Thyroid gland (tissue), 4 donors: ENCODE measurements at regions not wholly inside any gene's neighbourhood (a gene's known extent, or its start where the extent isn't known, plus 50 kb on each side); places are given as distances from the start of the nearest gene placed in this dataset.

Experiments used
- POLR2A ChIP-seq, 2 donors: fragments of 450-650 bp; IDR thresholded peaks; one replicate each; pipeline ENCODE4 v1.6.1; 2017; ENCODE audit warnings: antibody characterized with exemption in 2 of 2, mild to moderate bottlenecking in 2 of 2, moderate library complexity in 1 of 2
- TF ChIP-seq, protein P1 (sequence below), 6 experiments: fragments of 200-600 bp in 3 of 6; fragments of 450-650 bp in 3 of 6; sonication (generic) in 3 of 6; IDR thresholded peaks; one replicate each; pipeline ENCODE4 v1.5.1; 2016 to 2019; ENCODE audit warnings: antibody characterized with exemption in 6 of 6, mild to moderate bottlenecking in 2 of 6, inconsistent platforms in 1 of 6, moderate library complexity in 1 of 6

GRCh38 chr2:16899958-16900357 is 234.3 kb upstream of the CYRIA start:
- TF ChIP-seq POLR2A (IDR thresholded peaks at IDR 0.05) = no peak
- TF ChIP-seq, protein P1, sequence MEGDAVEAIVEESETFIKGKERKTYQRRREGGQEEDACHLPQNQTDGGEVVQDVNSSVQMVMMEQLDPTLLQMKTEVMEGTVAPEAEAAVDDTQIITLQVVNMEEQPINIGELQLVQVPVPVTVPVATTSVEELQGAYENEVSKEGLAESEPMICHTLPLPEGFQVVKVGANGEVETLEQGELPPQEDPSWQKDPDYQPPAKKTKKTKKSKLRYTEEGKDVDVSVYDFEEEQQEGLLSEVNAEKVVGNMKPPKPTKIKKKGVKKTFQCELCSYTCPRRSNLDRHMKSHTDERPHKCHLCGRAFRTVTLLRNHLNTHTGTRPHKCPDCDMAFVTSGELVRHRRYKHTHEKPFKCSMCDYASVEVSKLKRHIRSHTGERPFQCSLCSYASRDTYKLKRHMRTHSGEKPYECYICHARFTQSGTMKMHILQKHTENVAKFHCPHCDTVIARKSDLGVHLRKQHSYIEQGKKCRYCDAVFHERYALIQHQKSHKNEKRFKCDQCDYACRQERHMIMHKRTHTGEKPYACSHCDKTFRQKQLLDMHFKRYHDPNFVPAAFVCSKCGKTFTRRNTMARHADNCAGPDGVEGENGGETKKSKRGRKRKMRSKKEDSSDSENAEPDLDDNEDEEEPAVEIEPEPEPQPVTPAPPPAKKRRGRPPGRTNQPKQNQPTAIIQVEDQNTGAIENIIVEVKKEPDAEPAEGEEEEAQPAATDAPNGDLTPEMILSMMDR (IDR thresholded peaks at IDR 0.05) = no peak
